GM12878 (cell line): ENCODE measurements at regions not wholly inside any gene's neighbourhood (a gene's known extent, or its start where the extent isn't known, plus 50 kb on each side); places are given as distances from the start of the nearest gene placed in this dataset.
A peak's percentile ranks its signal among the peaks of the same experiment; 100 is the strongest.
"Not testable (repeated sequence)": the region's sequence is repeated elsewhere in the genome, so short reads cannot be mapped to it uniquely, and the experiment has no call there.

ENCODE experiments used
- ATAC-seq: fragments of 200-7000 bp; cut with Tn5 transposase; 3 replicates; pipeline ENCODE4 v1.9.1; 2020; ENCODE audit warnings: mild to moderate bottlenecking, moderate library complexity
- BruUV-seq: library from RNA; stranded (reverse); fragments of 400-500 nt; replicated peaks from 2 replicates; lab custom pipeline; 2021; lab: Mats Ljungman, UMichigan
- CTCF ChIA-PET: fragments of 300-600 bp; sonication (Branson Sonifier 250); formaldehyde crosslinking; extraction: SDS; loops from one replicate; lab custom pipeline; 2021; ENCODE audit warnings: inconsistent platforms; lab: Yijun Ruan, JAX
- POLR2A ChIA-PET: fragments of 350-600 bp; formaldehyde crosslinking; extraction: SDS; loops from one replicate; lab custom pipeline; 2021; ENCODE audit warnings: inconsistent platforms; lab: Charles Lee
- RAD21 ChIA-PET: fragments of 300-600 bp; sonication (Branson Sonifier 250); formaldehyde crosslinking; loops from one replicate; lab custom pipeline; 2023; ENCODE audit warnings: antibody characterized with exemption; ENCODE audit not compliant: unreplicated experiment; lab: Charles Lee
- SMC1A ChIA-PET: fragments of 300-600 bp; sonication (Branson Sonifier 250); formaldehyde crosslinking; loops from one replicate; lab custom pipeline; 2023; ENCODE audit not compliant: unreplicated experiment, uncharacterized antibody; lab: Charles Lee
- DNase-seq: peaks from one replicate; pipeline ENCODE4 v3.0.0-alpha.2; 2011; ENCODE audit warnings: low read depth, low spot score
- FAIRE-seq: peaks from 3 replicates; lab custom pipeline; 2011; peaks lifted over from hg19 to GRCh38; lab: Jason Lieb, UNC
- H2AFZ ChIP-seq: 2 replicates; pipeline ENCODE4 v1.6.0; 2011; ENCODE audit warnings: low read depth, low read length, control low read depth; ENCODE audit not compliant: control insufficient read depth
- H3K27ac ChIP-seq: 2 replicates; pipeline ENCODE4 v1.5.1; 2011; ENCODE audit warnings: control low read depth; ENCODE audit not compliant: control insufficient read depth, insufficient read depth
- H3K27me3 ChIP-seq, 2 experiments: replicated peaks in 1 of 2; 2 replicates each; pipeline versions ENCODE4 v1.6.0 to v1.6.1; 2011; ENCODE audit warnings: low read length in 1 of 2; ENCODE audit not compliant: control insufficient read depth in 2 of 2, insufficient read depth in 2 of 2
- H3K36me3 ChIP-seq, 2 experiments: 2 replicates each; pipeline ENCODE4 v1.5.1; 2011; ENCODE audit warnings: low read length in 1 of 2; ENCODE audit not compliant: control insufficient read depth in 2 of 2, insufficient read depth in 2 of 2
- H3K4me1 ChIP-seq: 2 replicates; pipeline ENCODE4 v1.6.1; 2011; ENCODE audit warnings: mild to moderate bottlenecking, low read length, moderate library complexity, mixed read lengths; ENCODE audit not compliant: control insufficient read depth, insufficient read depth
- H3K4me2 ChIP-seq: 2 replicates; pipeline ENCODE4 v1.6.0; 2011; ENCODE audit warnings: control low read depth; ENCODE audit not compliant: control insufficient read depth, insufficient read depth
- H3K4me3 ChIP-seq: fragments of 200-600 bp; sonication (generic); 2 replicates; pipeline ENCODE4 v1.5.1; 2016
- H3K79me2 ChIP-seq: 2 replicates; pipeline ENCODE4 v1.6.0; 2011; ENCODE audit warnings: low read length; ENCODE audit not compliant: control insufficient read depth, insufficient read depth
- H3K9ac ChIP-seq: 2 replicates; pipeline ENCODE4 v1.8.0; 2011; ENCODE audit warnings: low read length, control low read depth, mixed read lengths; ENCODE audit not compliant: control insufficient read depth, insufficient read depth
- H3K9me3 ChIP-seq: replicated peaks from 3 replicates; pipeline ENCODE4 v1.5.1; 2011; ENCODE audit warnings: mild to moderate bottlenecking, low read length; ENCODE audit not compliant: control insufficient read depth, insufficient read depth
- H4K20me1 ChIP-seq: 2 replicates; pipeline ENCODE4 v1.6.0; 2011; ENCODE audit not compliant: control insufficient read depth, insufficient read depth
- CBFB ChIP-seq: IDR thresholded peaks from 2 replicates; pipeline ENCODE4 v1.6.1; 2016; ENCODE audit warnings: antibody characterized with exemption, low read depth
- CREM ChIP-seq: IDR thresholded peaks from 2 replicates; pipeline ENCODE4 v1.6.1; 2014; ENCODE audit warnings: antibody characterized with exemption, low read depth
- EED ChIP-seq: sonication (generic); IDR thresholded peaks from 2 replicates; pipeline ENCODE4 v1.6.1; 2016; ENCODE audit warnings: antibody characterized with exemption, low read depth
- FOXM1 ChIP-seq: IDR thresholded peaks from 2 replicates; pipeline ENCODE4 v1.6.1; 2012; ENCODE audit warnings: low read depth, mild to moderate bottlenecking, inconsistent platforms, low read length, moderate library complexity
- MEF2A ChIP-seq: IDR thresholded peaks from 2 replicates; pipeline ENCODE4 v1.6.1; 2011; ENCODE audit warnings: low read depth, mild to moderate bottlenecking, low read length, moderate library complexity; ENCODE audit not compliant: insufficient read depth
- PML ChIP-seq: IDR thresholded peaks from 2 replicates; pipeline ENCODE4 v1.6.1; 2012; ENCODE audit warnings: low read length, inconsistent platforms
- POLR2AphosphoS2 ChIP-seq: IDR thresholded peaks from 2 replicates; pipeline ENCODE4 v1.6.1; 2011; ENCODE audit warnings: low read depth, mild to moderate bottlenecking, low read length, improper control_type of control experiment, moderate library complexity
- POLR2AphosphoS5 ChIP-seq: IDR thresholded peaks from 2 replicates; pipeline ENCODE4 v1.6.1; 2011; ENCODE audit warnings: mild to moderate bottlenecking, low read length, inconsistent platforms
- POU2F2 ChIP-seq: IDR thresholded peaks from 3 replicates; pipeline ENCODE4 v1.6.1; 2011; ENCODE audit warnings: low read depth, mild to moderate bottlenecking, low read length, borderline replicate concordance
- SKIL ChIP-seq: fragments of 450-650 bp; IDR thresholded peaks from 2 replicates; pipeline ENCODE4 v1.6.1; 2017; ENCODE audit warnings: mild to moderate bottlenecking, low read depth, inconsistent platforms; ENCODE audit not compliant: poor library complexity, severe bottlenecking
- SP1 ChIP-seq: IDR thresholded peaks from one replicate; pipeline ENCODE4 v1.6.1; 2011; ENCODE audit warnings: low read depth, low read length
- TAF1 ChIP-seq: IDR thresholded peaks from 2 replicates; pipeline ENCODE4 v1.6.1; 2011; ENCODE audit warnings: mild to moderate bottlenecking, low read depth, low read length, borderline replicate concordance
- TCF12 ChIP-seq: IDR thresholded peaks from 2 replicates; pipeline ENCODE4 v1.6.1; 2011; ENCODE audit warnings: low read depth, mild to moderate bottlenecking, low read length
- TCF3 ChIP-seq: IDR thresholded peaks from 2 replicates; pipeline ENCODE4 v1.6.1; 2012; ENCODE audit warnings: low read depth, mild to moderate bottlenecking, low read length, borderline replicate concordance; ENCODE audit not compliant: insufficient read depth
- ZBED1 ChIP-seq: IDR thresholded peaks from 2 replicates; pipeline ENCODE4 v1.6.1; 2016; ENCODE audit warnings: borderline replicate concordance
- ZBTB40 ChIP-seq: fragments of 450-650 bp; IDR thresholded peaks from 2 replicates; pipeline ENCODE4 v1.6.1; 2016; ENCODE audit warnings: mild to moderate bottlenecking, moderate library complexity, borderline replicate concordance
- ZNF217 ChIP-seq: fragments of 450-650 bp; IDR thresholded peaks from 2 replicates; pipeline ENCODE4 v1.6.1; 2017; ENCODE audit warnings: antibody characterized with exemption, mild to moderate bottlenecking
- ZNF384 ChIP-seq: IDR thresholded peaks from 2 replicates; pipeline ENCODE4 v1.6.1; 2012; ENCODE audit warnings: low read depth, mild to moderate bottlenecking, low read length, improper control_type of control experiment, borderline replicate concordance
- WGBS: methylation state at CpG from one replicate; pipeline ENCODE4 v1.1.6; 2016; ENCODE audit warnings: low lambda C conversion rate; ENCODE audit not compliant: insufficient replicate concordance, insufficient coverage; ENCODE audit errors: missing lambda C conversion rate; 5-methylcytosine and 5-hydroxymethylcytosine counted together
- in situ Hi-C: fragments of 300-500 bp; cut with MboI; formaldehyde crosslinking; loops from 9 replicates; pipeline ENCODE4 v1.14.3; 2018; ENCODE audit warnings: mixed read lengths
- intact Hi-C: fragments of 100-400 bp; cut with micrococcal nuclease; formaldehyde crosslinking; loops from one replicate; pipeline ENCODE4 v1.14.2; 2022; ENCODE audit not compliant: unreplicated experiment

- ChIA-PET CTCF (interaction anchor here (0.8 kb wide), 1 partner anchor 64 kb away, joined by 3 read pairs; no protein-coding TSS in a partner anchor), SMC1A (interaction anchor here (0.7 to 1.5 kb wide), 4 partner anchors 22 to 1657 kb away, joined by 3 to 10 read pairs (median 3); a partner anchor contains a TSS), POLR2A (interaction anchor here (0.6 to 1.9 kb wide), 10 partner anchors 8 to 1724 kb away, joined by 3 to 5 read pairs (median 3); a partner anchor contains a TSS)
- 5% methylated on average over 23 of the region's 26 CpGs for WGBS
- ATAC-seq: peak; percentile 88
- H3K4me2 ChIP-seq: peak overlapping the region; percentile 48; the same call in 1 of the 2 replicates
- DNase-seq, FAIRE-seq, H4K20me1 ChIP-seq, H3K4me1 ChIP-seq, H3K27me3 ChIP-seq, H3K9me3 ChIP-seq, RAD21 ChIA-PET, H3K36me3 ChIP-seq: not testable (repeated sequence)
- H3K27ac ChIP-seq: peak overlapping the region; percentile 87
- H3K9ac ChIP-seq: peak overlapping the region; percentile 54
- H3K4me3 ChIP-seq: 0 out of 2 replicates have a peak overlapping the region, but pooled peaks have one; percentile 28
- 0 out of 2 replicates have a peak overlapping the region, but pooled peaks have one; percentile 34 for H2AFZ ChIP-seq
- peaks cover 21% of the 10 kb centered on the region for H3K79me2 ChIP-seq
- intact Hi-C loops: loop anchor here (10.0 kb wide), 1 partner anchor 303 kb away; no protein-coding TSS in a partner anchor
- TSS peak; percentile 64 for BruUV-seq
- in situ Hi-C loops: loop anchor here (10.0 kb wide), 2 partner anchors 1637 to 1707 kb away; a partner anchor contains a TSS
- TF ChIP-seq MEF2A (0 out of 2 replicates have a peak, but pooled peaks have one; percentile 12), POLR2AphosphoS5 (0 out of 2 replicates have a peak, but pooled peaks have one; percentile 15), CREM (0 out of 2 replicates have a peak, but pooled peaks have one; percentile 19), FOXM1 (peak; percentile 37; the same call in 1 of the 2 replicates), TCF3 (peak; percentile 63; the same call in 1 of the 2 replicates), POLR2AphosphoS2 (peak; percentile 78), TAF1 (peak; percentile 51; the same call in 1 of the 2 replicates), ZNF384 (0 out of 2 replicates have a peak, but pooled peaks have one; percentile 43), CBFB (peak; percentile 58; the same call in 1 of the 2 replicates), PML (peak; percentile 75; the same call in 1 of the 2 replicates), ZBED1 (peak; percentile 73; the same call in 1 of the 2 replicates), SKIL (peak; percentile 22), TCF12 (peak; percentile 49; the same call in 1 of the 2 replicates), ZNF217 (peak; percentile 85; the same call in 1 of the 2 replicates), SP1 (peak; percentile 31), EED (0 out of 2 replicates have a peak, but pooled peaks have one; percentile 15), POU2F2 (peak; percentile 61; the same call in 1 of the 3 replicates), ZBTB40 (peak; percentile 67; the same call in 1 of the 2 replicates)
These were observed 80.6 kb downstream of the OR2B2 start for GRCh38 chr6:27831434-27832081.
